HG02870 (cell line): ENCODE measurements at regions not wholly inside any gene's neighbourhood (a gene's known extent, or its start where the extent isn't known, plus 50 kb on each side); places are given as distances from the start of the nearest gene placed in this dataset.
"Not testable (repeated sequence)": the region's sequence is repeated elsewhere in the genome, so short reads cannot be mapped to it uniquely, and the experiment has no call there.

Experiments used
- ATAC-seq: cut with Tn5 transposase; IDR thresholded peaks from one replicate; pipeline ENCODE4 v1.9.1; 2021; ENCODE audit warnings: mild to moderate bottlenecking, moderate library complexity; ENCODE audit not compliant: unreplicated experiment

DNA sequence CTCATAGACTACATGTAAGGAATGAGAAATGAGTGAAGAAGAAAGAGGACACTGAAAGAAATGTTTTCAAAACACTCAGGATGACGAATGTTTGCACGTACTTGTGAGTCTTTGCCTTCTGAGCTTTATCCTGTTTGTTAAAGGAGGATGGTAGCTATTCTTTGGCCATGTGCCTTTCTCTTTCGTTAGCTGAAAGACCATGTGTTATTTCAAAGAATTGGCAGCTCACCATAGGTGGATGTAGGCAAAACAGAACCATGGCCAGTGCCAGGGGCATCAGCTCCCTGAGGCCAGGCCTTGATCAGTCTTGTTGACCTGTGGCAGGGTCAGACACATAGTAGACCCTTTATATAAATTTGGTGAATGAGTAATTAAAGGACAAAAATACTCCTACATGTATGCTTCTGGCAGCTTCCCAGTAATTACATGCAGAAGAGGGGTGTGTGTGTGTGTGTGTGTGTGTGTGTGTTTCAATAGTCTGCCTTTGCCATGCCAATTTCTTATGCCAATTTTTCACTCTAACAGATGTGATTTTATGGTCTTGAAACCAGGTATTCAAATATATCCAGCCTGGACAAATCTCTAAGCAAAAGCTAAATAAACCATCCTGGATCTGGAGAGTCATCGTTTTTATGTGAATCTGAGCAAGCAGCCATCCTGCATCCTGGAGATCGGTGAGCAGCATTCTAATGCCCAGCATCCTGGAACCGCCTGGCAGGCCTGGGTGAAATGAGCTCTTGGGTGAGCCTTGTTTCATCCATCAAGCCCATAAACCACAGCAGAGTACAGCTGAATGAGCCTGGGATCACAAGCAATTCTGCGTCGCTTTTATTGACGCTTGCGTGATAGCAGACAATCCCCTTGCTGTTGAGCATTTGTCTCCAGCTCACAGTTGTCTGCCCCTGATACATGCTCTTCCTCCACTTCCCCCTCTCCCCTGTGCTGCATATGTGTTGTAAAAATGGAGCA is 475.4 kb downstream of the MED10 start:
- ATAC-seq = no peak

DNA sequence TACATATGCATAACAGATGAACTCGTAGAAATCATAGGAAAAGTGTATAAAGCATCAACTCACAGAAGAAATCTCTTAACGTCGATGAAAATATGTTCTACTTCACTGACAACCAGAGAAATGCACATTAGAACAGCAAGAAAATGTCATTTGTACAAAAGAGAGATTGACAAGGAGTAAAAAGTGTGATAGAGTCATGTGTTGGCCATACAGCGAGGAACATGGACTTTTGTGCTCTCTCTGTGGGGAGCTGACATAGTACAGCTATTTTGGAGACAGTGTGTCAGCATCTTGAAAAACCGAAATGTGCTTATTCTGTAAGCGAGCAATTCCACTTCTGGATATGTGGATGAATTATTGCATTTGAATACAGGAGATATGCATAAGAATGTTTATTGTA is 477.9 kb downstream of the ICE1 start:
- no peak for ATAC-seq

- no peak for ATAC-seq
Measured at GRCh38 chr5:5899716-5900115, 477.2 kb downstream of the ICE1 start.

- ATAC-seq = no peak
Measured at GRCh38 chr5:5888284-5888683, 465.8 kb downstream of the ICE1 start.

DNA sequence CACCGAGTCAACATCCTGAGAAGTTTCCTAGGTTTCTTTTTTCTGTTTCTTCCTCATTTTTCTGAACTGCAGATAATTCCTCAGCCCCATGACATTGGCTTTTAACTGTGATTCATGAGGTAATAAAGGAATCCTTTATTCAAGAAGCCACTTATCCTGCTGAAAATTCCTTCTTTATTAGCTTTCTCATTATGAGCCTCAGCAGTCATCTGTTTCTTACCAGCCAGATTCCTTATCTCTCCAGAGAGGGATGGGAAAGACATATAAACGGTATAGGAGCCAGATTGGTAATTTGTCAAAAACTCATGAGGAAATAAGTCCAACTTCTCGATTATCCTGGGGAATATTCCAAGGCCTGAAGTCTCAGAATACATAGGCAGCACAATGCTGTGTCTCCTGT is 465.4 kb downstream of the ICE1 start:
- no peak for ATAC-seq

GRCh38 chr5:5886812-5887486 is 464.5 kb downstream of the ICE1 start:
- ATAC-seq = peak; percentile 68

DNA sequence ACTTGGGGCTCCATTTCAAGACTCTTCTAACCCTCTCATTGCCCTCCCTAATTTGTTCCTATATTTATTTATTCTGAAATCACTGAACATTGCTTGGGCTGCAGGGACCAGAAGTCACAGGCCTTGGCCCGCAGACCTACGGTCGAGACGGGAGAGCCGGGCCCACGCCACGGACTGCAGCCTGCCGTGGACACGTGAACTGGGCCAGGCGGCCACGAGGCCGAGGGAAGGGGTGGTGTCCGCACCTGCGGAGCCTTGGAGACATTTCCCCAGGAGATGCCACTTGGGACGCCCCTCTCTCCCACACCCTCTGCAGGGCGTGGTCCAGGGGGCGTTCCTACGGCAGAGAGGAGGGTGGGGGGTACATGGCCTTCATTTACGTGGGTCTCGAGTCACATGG is 463.9 kb downstream of the ICE1 start:
- no peak for ATAC-seq

GRCh38 chr5:5885782-5886181 is 463.3 kb downstream of the ICE1 start:
- no peak for ATAC-seq

GRCh38 chr5:5884593-5884992 is 462.1 kb downstream of the ICE1 start:
- ATAC-seq = no peak

- no peak for ATAC-seq
Measured at GRCh38 chr5:5883562-5883961, 461.1 kb downstream of the ICE1 start.

GRCh38 chr5:5883146-5883545 is 460.7 kb downstream of the ICE1 start:
- no peak for ATAC-seq

- ATAC-seq = no peak
Measured at GRCh38 chr5:5882706-5883105, 460.2 kb downstream of the ICE1 start.

DNA sequence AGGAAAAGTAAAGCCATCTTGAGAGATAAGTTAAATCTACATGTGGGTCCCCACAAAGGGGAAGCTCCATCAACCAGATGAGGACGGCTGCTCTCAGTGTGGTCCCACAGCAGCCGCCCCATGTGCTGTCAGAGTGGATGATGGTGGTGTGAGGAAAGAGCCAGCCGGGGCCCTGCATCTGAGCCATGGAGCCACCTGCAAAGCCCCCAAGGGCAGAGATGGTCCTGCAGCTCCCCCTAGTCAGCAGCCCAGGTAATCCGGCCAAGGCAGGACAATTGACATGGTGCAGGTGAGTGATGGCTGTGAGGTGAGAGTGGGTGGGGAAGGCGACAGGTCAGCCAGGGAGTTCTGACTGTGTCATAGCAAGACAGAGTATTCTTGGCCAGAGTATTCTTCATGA is 458.8 kb downstream of the ICE1 start:
- no peak for ATAC-seq

DNA sequence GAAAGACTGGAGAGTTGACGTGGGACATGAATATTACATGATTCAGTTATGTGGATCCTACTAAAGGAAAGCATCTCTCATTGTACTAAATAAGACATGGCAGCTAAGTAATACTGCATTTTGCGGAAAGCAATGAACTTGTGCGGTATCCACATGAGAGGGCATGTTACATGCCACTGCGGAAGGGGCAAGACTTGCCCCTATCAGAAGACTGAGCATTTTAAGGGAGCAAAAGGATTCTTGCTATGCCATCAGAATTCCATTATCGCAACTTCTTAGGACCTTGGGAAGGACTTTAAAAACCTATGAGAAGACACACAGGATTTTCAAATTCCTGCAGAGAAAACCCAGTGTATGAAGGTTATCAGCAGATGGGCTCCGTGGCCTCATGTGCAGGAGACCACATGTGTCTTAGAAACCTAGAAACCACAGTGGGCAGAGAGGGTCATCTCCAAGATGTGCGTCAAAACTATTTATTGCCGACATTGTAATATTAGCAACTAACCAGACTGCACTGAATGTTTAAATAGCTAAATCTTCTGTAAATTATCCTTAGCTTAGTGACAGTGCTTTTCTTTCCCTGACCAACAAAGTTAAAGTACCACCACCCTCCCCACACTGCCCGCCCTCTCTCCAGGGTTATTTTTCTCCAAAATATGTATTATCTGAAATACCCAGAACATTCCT is 457.7 kb downstream of the ICE1 start:
- ATAC-seq = no peak

DNA sequence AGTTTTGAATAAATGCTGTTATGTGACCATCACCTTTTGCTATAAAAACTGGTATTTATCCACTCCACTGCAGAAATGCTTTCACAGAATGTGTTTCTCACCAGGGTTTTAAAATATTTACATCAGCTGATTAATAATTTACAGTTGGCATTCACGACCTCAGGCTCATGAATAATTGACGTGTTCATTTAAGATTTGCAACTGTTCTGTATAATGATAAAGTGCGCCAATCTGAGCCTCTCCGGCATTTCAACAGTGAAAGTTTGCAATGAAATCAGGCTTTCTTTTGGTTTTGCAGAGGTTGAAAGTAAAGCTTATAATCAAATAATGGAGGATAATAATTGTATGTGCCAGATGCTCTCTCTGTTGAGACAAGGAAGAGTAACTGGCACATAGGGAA is 434.9 kb downstream of the ICE1 start:
- no peak for ATAC-seq

DNA sequence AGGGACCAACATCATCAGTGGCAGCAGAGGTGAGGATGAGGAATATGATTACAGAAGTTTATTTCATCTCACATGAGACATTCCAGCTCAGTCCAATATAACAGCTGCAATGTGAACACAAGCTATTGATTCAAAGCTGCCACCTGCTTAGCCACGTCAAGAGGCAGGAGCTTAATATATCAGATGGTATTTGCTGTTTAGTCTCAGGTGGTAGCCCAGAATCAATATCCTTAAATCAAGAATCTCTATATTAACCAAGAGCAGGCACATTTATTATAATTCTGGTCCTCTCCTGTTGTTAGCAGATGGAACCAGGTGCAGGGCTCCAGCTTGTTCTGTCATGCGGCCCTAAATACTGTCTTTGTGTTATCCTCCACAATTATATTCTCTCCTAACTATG is 431.6 kb downstream of the ICE1 start:
- no peak for ATAC-seq

DNA sequence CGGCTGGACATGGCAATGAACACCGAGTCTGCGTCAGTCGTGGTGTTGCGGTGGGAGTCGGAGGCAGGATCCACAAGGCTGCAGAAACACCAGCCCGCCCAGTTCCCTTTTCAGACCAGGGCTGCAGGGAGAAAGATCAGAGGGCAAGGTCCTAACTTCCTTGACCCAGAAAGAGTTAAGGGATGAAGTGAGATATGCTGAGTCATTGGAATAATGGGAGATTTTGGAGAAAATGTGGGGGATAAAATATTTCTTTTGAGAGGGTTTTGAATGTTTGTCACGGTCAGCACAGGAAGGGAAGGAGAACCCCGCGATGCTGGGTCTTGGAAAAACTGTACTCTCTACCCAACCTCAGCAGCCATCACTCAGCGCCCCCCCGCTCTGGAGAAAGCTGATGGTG is 416.0 kb downstream of the ICE1 start:
- no peak for ATAC-seq

- not testable (repeated sequence) for ATAC-seq
Measured at GRCh38 chr5:5831622-5832021, 409.1 kb downstream of the ICE1 start.

DNA sequence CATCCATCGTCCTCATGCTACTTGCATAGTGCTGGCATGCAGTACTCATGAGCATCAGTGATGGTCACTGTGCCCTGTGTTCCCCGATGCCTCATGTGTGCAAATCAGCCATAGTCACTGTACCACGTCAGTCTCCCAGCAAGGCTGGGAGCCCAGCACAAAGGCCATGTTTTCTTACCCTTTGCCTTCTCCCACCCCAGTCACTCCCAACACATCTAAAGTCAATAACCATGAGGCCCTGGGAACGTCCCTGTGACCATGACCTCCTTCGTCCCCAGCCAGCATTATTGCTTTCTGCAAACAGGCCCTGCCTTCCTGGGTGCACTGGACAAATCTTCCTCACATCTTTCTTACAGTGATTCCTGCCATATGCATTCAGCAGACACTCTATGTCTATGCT is 406.1 kb downstream of the ICE1 start:
- ATAC-seq = no peak

DNA sequence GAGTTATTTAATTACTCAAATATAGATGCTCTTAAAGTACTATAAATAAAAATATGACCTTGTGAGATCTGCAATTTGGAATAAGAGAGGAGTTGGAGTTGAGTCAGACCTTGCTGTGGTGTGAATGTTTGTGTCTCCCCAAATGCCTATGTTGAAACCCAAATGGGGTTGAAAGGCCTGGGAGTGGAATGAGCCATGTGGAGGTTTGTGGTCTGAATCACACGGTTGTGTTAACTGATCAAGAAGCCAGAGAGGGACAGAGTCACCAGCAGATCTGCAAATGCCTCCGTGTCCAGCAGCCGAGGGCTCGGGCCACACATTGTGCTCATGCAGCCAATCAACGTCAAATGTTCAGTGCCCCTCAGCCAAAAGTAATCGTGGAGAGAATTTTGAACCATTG is 404.4 kb downstream of the ICE1 start:
- ATAC-seq = no peak

- no peak for ATAC-seq
Measured at GRCh38 chr5:5822729-5823257, 400.3 kb downstream of the ICE1 start.
